Esophagus squamous epithelium (tissue), 5 donors: ENCODE measurements at regions not wholly inside any gene's neighbourhood (a gene's known extent, or its start where the extent isn't known, plus 50 kb on each side); places are given as distances from the start of the nearest gene placed in this dataset.

Source experiments
- DNase-seq: peaks from one replicate; lab custom pipeline; 2025; lab: John Stamatoyannopoulos, UW
- H3K27ac ChIP-seq, 4 donors: fragments of 200-600 bp; sonication (generic); one replicate each; pipeline ENCODE4 v1.5.1; 2016 to 2019; ENCODE audit warnings: mild to moderate bottlenecking in 1 of 4
- H3K27me3 ChIP-seq, 4 donors: fragments of 200-600 bp; sonication (generic); 1 replicate in 3 of 4; 2 replicates in 1 of 4; pipeline versions ENCODE4 v1.5.1 to v1.6.0; 2017 to 2021; ENCODE audit warnings: antibody characterized with exemption in 1 of 4
- H3K36me3 ChIP-seq, 3 donors: fragments of 200-600 bp; sonication (generic); one replicate each; pipeline ENCODE4 v1.5.1; 2016 to 2019
- H3K4me1 ChIP-seq, 3 donors: fragments of 200-600 bp; sonication (generic); one replicate each; pipeline ENCODE4 v1.5.1; 2017 to 2019
- H3K4me3 ChIP-seq, 4 donors: fragments of 200-600 bp; sonication (generic); 1 replicate in 3 of 4; 2 replicates in 1 of 4; pipeline ENCODE4 v1.5.1; 2016 to 2019; ENCODE audit warnings: mild to moderate bottlenecking in 2 of 4, moderate library complexity in 1 of 4
- H3K9me3 ChIP-seq, 3 donors: fragments of 200-600 bp; sonication (generic); one replicate each; pipeline ENCODE4 v1.5.1; 2016 to 2019
- CTCF ChIP-seq, 6 experiments: fragments of 450-650 bp in 4 of 6; fragments of 200-600 bp in 2 of 6; sonication (generic) in 2 of 6; IDR thresholded peaks; one replicate each; pipeline ENCODE4 v1.5.1; 2016 to 2019; ENCODE audit warnings: antibody characterized with exemption in 6 of 6, mild to moderate bottlenecking in 4 of 6, moderate library complexity in 4 of 6
- POLR2A ChIP-seq, 4 donors: fragments of 450-650 bp; IDR thresholded peaks; one replicate each; pipeline ENCODE4 v1.6.1; 2017; ENCODE audit warnings: antibody characterized with exemption in 4 of 4, mild to moderate bottlenecking in 4 of 4, moderate library complexity in 3 of 4
- WGBS, 2 donors: methylation state at CpG; one replicate each; pipeline ENCODE4 v1.1.5; 2018; 5-methylcytosine and 5-hydroxymethylcytosine counted together
- intact Hi-C: fragments of 100-400 bp; cut with DNase I; formaldehyde crosslinking; loops from one replicate; pipeline ENCODE4 v1.15.0; 2022
- donor health status: DM: yes; HTN: yes; CAD: no.

DNA sequence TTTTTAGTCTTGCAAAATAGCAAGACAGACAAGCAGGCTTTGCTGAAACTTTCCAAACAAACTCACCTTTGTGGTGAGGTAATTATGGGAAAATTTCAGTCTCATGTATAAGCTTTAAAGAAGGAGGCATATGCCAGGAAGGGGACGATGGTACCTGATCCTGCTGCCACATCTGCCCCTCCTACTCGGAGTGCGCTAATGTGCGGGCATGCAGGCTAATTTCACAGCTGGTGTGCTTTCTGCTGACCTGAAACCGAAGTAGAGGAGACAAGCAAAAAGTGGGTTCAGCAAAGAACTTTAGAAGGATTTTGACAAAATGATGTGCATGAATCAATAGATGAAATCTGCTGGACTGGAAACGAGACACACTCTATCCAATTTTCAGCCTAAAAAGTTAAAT is 117.1 kb upstream of the IRX4 start:
- Histone ChIP-seq H3K27me3 (peaks cover 0 to 25% (median 0%) of the 10 kb centered on the region in 4 donors), H3K36me3 (no peaks in the 10 kb centered on the region), H3K4me1 (peaks cover 0 to 10% (median 0%) of the 10 kb centered on the region in 3 donors), H3K27ac (no peak overlapping the region), H3K9me3 (no peaks in the 10 kb centered on the region), H3K4me3 (no peak overlapping the region)
- TF ChIP-seq POLR2A (IDR thresholded peaks at IDR 0.05) (no peak), CTCF (IDR thresholded peaks at IDR 0.05) (no peak)
- no peak for DNase-seq
- 70 to 76% methylated on average over 6 of the region's 6 CpGs for WGBS, 2 donors
- intact Hi-C loops, result no loop called here

DNA sequence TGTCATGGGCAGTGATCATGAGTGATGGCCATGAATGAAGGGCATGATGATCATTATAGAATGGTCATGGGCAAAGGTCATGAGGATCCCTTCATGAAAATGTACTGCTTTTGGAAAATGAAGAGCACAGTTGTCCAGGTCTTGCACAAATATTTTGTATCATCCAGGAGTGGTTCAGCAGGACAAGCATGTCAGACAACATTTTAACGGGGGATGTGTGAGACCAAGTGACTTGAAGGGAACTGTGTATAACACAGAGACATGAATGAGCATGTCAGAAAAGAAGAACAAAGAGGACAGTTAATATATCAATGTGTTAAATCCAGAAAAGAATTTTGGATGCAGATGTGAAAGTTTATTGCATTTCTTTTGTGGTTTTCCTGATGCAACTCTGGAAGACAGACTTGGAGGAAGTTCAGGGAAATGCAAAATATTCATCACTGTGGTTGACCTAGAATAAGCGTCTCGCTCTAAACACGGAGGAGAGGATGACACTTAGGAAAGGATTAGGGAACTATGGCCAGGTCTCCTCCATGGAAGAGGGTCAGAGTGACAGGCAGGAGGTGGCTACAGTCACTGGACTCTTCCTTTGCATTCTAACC is 116.1 kb upstream of the IRX4 start:
- 17 to 34% methylated on average over 4 of the region's 4 CpGs for WGBS, 2 donors
- intact Hi-C loops, result no loop called here
- DNase-seq, result no peak
- Histone ChIP-seq H3K4me1 (peaks cover 0 to 10% (median 0%) of the 10 kb centered on the region in 3 donors), H3K9me3 (no peaks in the 10 kb centered on the region), H3K27ac (no peak overlapping the region), H3K4me3 (no peak overlapping the region), H3K27me3 (peaks cover 0 to 16% (median 0%) of the 10 kb centered on the region in 4 donors), H3K36me3 (no peaks in the 10 kb centered on the region)
- TF ChIP-seq POLR2A (IDR thresholded peaks at IDR 0.05) (no peak), CTCF (IDR thresholded peaks at IDR 0.05) (no peak)

DNA sequence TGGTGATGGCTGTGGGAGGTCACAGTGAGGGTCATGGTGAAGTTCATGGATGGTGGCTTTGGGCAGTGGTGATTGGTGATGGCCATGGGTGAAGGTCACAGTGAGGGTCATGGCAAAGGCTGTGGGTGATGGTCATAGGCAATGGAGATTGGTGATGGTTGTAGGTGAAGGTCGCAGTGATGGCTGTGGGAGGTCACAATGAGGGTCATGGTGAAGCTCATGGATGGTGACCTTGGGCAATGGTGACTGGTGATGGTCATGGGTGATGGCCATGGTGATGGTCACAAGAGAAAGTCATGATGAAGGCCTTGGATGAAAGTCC is 115.6 kb upstream of the IRX4 start:
- no peaks in the 10 kb centered on the region for H3K36me3 ChIP-seq
- no peak overlapping the region for H3K27ac ChIP-seq
- H3K4me3 ChIP-seq, result no peak overlapping the region
- intact Hi-C loops, result no loop called here
- peaks cover 0 to 10% (median 0%) of the 10 kb centered on the region in 4 donors for H3K27me3 ChIP-seq
- H3K4me1 ChIP-seq, result peaks cover 0 to 10% (median 0%) of the 10 kb centered on the region in 3 donors
- no peaks in the 10 kb centered on the region for H3K9me3 ChIP-seq
- no peak for TF ChIP-seq CTCF (IDR thresholded peaks at IDR 0.05)
- TF ChIP-seq POLR2A (IDR thresholded peaks at IDR 0.05), result no peak
- WGBS, 2 donors, result 74 to 78% methylated on average over 1 of the region's 1 CpG
- no peak for DNase-seq

- DNase-seq, result no peak
- 72 to 85% methylated on average over 6 of the region's 6 CpGs for WGBS, 2 donors
Observed at GRCh38 chr5:1997640-1998347, 115.1 kb upstream of the IRX4 start.

More at GRCh38 chr5:1997640-1998347, 115.1 kb upstream of the IRX4 start:
- no peak overlapping the region for H3K27ac ChIP-seq
- H3K9me3 ChIP-seq, result no peaks in the 10 kb centered on the region
- H3K4me1 ChIP-seq, result peaks cover 0 to 10% (median 0%) of the 10 kb centered on the region in 3 donors
- H3K27me3 ChIP-seq, result peaks cover 0 to 9% (median 0%) of the 10 kb centered on the region in 4 donors
- no peak overlapping the region for H3K4me3 ChIP-seq
- TF ChIP-seq POLR2A (IDR thresholded peaks at IDR 0.05) (no peak), CTCF (IDR thresholded peaks at IDR 0.05) (no peak)
- intact Hi-C loops, result no loop called here
- no peaks in the 10 kb centered on the region for H3K36me3 ChIP-seq
